Naive thymus-derived CD8-positive, alpha-beta T cell (primary cell): ENCODE measurements at regions not wholly inside any gene's neighbourhood (a gene's known extent, or its start where the extent isn't known, plus 50 kb on each side); places are given as distances from the start of the nearest gene placed in this dataset.
A peak's percentile ranks its signal among the peaks of the same experiment; 100 is the strongest.

Source experiments
- ATAC-seq, 2 donors: fragments of 150-1000 bp; cut with Tn5 transposase in 1 of 2; sonication (Bioruptor Pico), chemical (Tn5 transposase) in 1 of 2; 1 replicate in 1 of 2; 2 replicates in 1 of 2; pipeline ENCODE4 v1.10.0; 2021; ENCODE audit warnings: mild to moderate bottlenecking in 2 of 2, moderate library complexity in 2 of 2
- POLR2A ChIA-PET: fragments of 350-600 bp; sonication (Branson Sonifier 250); formaldehyde crosslinking; loops from one replicate; lab custom pipeline; 2021; ENCODE audit warnings: antibody characterized with exemption; lab: Charles Lee
- DNase-seq, 10 donors: peaks; one replicate each; pipeline versions ENCODE4 v3.0.0 to v3.0.0-alpha.2; 2020 to 2022
- H3K27ac Mint-ChIP-seq, 10 donors: one replicate each; pipeline ENCODE4 v1.8.0; 2020 to 2022; ENCODE audit warnings: mild to moderate bottlenecking in 10 of 10, mixed read lengths in 10 of 10, moderate library complexity in 4 of 10, inconsistent platforms in 1 of 10
- H3K27me3 Mint-ChIP-seq, 5 donors: one replicate each; pipeline ENCODE4 v1.8.0; 2021 to 2022; ENCODE audit warnings: mixed read lengths in 5 of 5
- H3K36me3 Mint-ChIP-seq, 3 donors: one replicate each; pipeline ENCODE4 v1.8.0; 2020 to 2022; ENCODE audit warnings: mixed read lengths in 3 of 3, mild to moderate bottlenecking in 2 of 3, inconsistent platforms in 1 of 3
- H3K4me1 Mint-ChIP-seq, 4 donors: one replicate each; pipeline ENCODE4 v1.8.0; 2021 to 2022; ENCODE audit warnings: mixed read lengths in 4 of 4
- H3K4me3 Mint-ChIP-seq, 10 donors: one replicate each; pipeline ENCODE4 v1.8.0; 2020 to 2022; ENCODE audit warnings: mild to moderate bottlenecking in 10 of 10, mixed read lengths in 10 of 10, moderate library complexity in 6 of 10, inconsistent platforms in 1 of 10
- H3K9me3 Mint-ChIP-seq, 9 donors: one replicate each; pipeline ENCODE4 v1.8.0; 2020 to 2022; ENCODE audit warnings: mixed read lengths in 9 of 9, mild to moderate bottlenecking in 3 of 9, inconsistent platforms in 1 of 9, moderate library complexity in 1 of 9

GRCh38 chr2:175450029-175450760 is 268.7 kb upstream of the ATP5MC3 start:
- no peak overlapping the region for H3K4me3 Mint-ChIP-seq
- peaks cover 3 to 12% (median 7%) of the 10 kb centered on the region in 5 donors for H3K27me3 Mint-ChIP-seq
- ATAC-seq (peak in 1 of 2 donors; percentile 18), DNase-seq (no peak)
- peak overlapping the region in 2 of 10 donors; percentile 14 to 82 for H3K27ac Mint-ChIP-seq
- no peaks in the 10 kb centered on the region for H3K9me3 Mint-ChIP-seq
- POLR2A ChIA-PET = no interaction called here
- peaks cover 0 to 13% (median 0%) of the 10 kb centered on the region in 4 donors for H3K4me1 Mint-ChIP-seq
- no peaks in the 10 kb centered on the region for H3K36me3 Mint-ChIP-seq

GRCh38 chr2:175449616-175450015 is 268.1 kb upstream of the ATP5MC3 start:
- H3K4me1 Mint-ChIP-seq = peaks cover 0 to 13% (median 0%) of the 10 kb centered on the region in 4 donors
- H3K36me3 Mint-ChIP-seq = no peaks in the 10 kb centered on the region
- DNase-seq (no peak), ATAC-seq (no peak)
- peak overlapping the region in 1 of 10 donors; percentile 18 for H3K27ac Mint-ChIP-seq
- peaks cover 3 to 12% (median 7%) of the 10 kb centered on the region in 5 donors for H3K27me3 Mint-ChIP-seq
- H3K9me3 Mint-ChIP-seq = no peaks in the 10 kb centered on the region
- H3K4me3 Mint-ChIP-seq = peak overlapping the region in 1 of 10 donors; percentile 6
- POLR2A ChIA-PET = no interaction called here

GRCh38 chr2:175446201-175446600 is 264.7 kb upstream of the ATP5MC3 start:
- peaks cover 0 to 11% (median 0%) of the 10 kb centered on the region in 4 donors for H3K4me1 Mint-ChIP-seq
- H3K27me3 Mint-ChIP-seq = peaks cover 3 to 21% (median 10%) of the 10 kb centered on the region in 5 donors
- no peak for DNase-seq
- H3K27ac Mint-ChIP-seq = no peak overlapping the region
- ATAC-seq = no peak
- H3K4me3 Mint-ChIP-seq = no peak overlapping the region
- H3K9me3 Mint-ChIP-seq = no peaks in the 10 kb centered on the region
- POLR2A ChIA-PET = interaction anchor here (0.6 kb wide), 1 partner anchor 341 kb away, joined by 3 read pairs; no protein-coding TSS in a partner anchor
- H3K36me3 Mint-ChIP-seq = no peaks in the 10 kb centered on the region

GRCh38 chr2:175445281-175445680 is 263.8 kb upstream of the ATP5MC3 start:
- POLR2A ChIA-PET = no interaction called here
- Mint-ChIP-seq H3K36me3 (no peaks in the 10 kb centered on the region), H3K9me3 (no peaks in the 10 kb centered on the region), H3K27ac (no peak overlapping the region), H3K27me3 (peaks cover 3 to 21% (median 10%) of the 10 kb centered on the region in 5 donors), H3K4me3 (no peak overlapping the region), H3K4me1 (peaks cover 0 to 5% (median 0%) of the 10 kb centered on the region in 4 donors)
- ATAC-seq = no peak
- DNase-seq = no peak

- H3K4me1 Mint-ChIP-seq = no peaks in the 10 kb centered on the region
- ATAC-seq = no peak
- no peak overlapping the region for H3K4me3 Mint-ChIP-seq
- POLR2A ChIA-PET = no interaction called here
- H3K36me3 Mint-ChIP-seq = no peaks in the 10 kb centered on the region
- no peaks in the 10 kb centered on the region for H3K9me3 Mint-ChIP-seq
- H3K27me3 Mint-ChIP-seq = peaks cover 2 to 13% (median 9%) of the 10 kb centered on the region in 5 donors
- peak overlapping the region in 1 of 10 donors; percentile 41 for H3K27ac Mint-ChIP-seq
- DNase-seq = no peak
These were observed 260.9 kb upstream of the ATP5MC3 start for GRCh38 chr2:175442441-175442840.

GRCh38 chr2:175441181-175441761 is 259.8 kb upstream of the ATP5MC3 start:
- no peaks in the 10 kb centered on the region for H3K36me3 Mint-ChIP-seq

GRCh38 chr2:175439416-175439815 is 257.9 kb upstream of the ATP5MC3 start:
- no peaks in the 10 kb centered on the region for H3K9me3 Mint-ChIP-seq
- H3K4me3 Mint-ChIP-seq = no peak overlapping the region
- POLR2A ChIA-PET = no interaction called here
- no peak overlapping the region for H3K27ac Mint-ChIP-seq
- no peaks in the 10 kb centered on the region for H3K4me1 Mint-ChIP-seq
- H3K36me3 Mint-ChIP-seq = no peaks in the 10 kb centered on the region
- peaks cover 2 to 12% (median 9%) of the 10 kb centered on the region in 5 donors for H3K27me3 Mint-ChIP-seq
- DNase-seq = no peak
- no peak for ATAC-seq

More at GRCh38 chr2:175441181-175441761, 259.8 kb upstream of the ATP5MC3 start:
- H3K4me3 Mint-ChIP-seq = no peak overlapping the region
- no peak for ATAC-seq
- H3K27me3 Mint-ChIP-seq = peaks cover 2 to 12% (median 9%) of the 10 kb centered on the region in 5 donors
- no peaks in the 10 kb centered on the region for H3K9me3 Mint-ChIP-seq
- no peak overlapping the region for H3K27ac Mint-ChIP-seq
- DNase-seq = no peak
- POLR2A ChIA-PET = no interaction called here
- H3K4me1 Mint-ChIP-seq = no peaks in the 10 kb centered on the region

GRCh38 chr2:175437167-175437566 is 255.7 kb upstream of the ATP5MC3 start:
- Mint-ChIP-seq H3K27me3 (peaks cover 2 to 7% (median 3%) of the 10 kb centered on the region in 5 donors), H3K4me3 (no peak overlapping the region)
- POLR2A ChIA-PET = no interaction called here

GRCh38 chr2:175436076-175436475 is 254.6 kb upstream of the ATP5MC3 start:
- DNase-seq (no peak), ATAC-seq (no peak)
- peaks cover 0 to 5% (median 2%) of the 10 kb centered on the region in 5 donors for H3K27me3 Mint-ChIP-seq
- no peaks in the 10 kb centered on the region for H3K9me3 Mint-ChIP-seq
- no peak overlapping the region for H3K4me3 Mint-ChIP-seq
- H3K4me1 Mint-ChIP-seq = no peaks in the 10 kb centered on the region
- H3K27ac Mint-ChIP-seq = no peak overlapping the region
- H3K36me3 Mint-ChIP-seq = no peaks in the 10 kb centered on the region
- POLR2A ChIA-PET = no interaction called here

More at GRCh38 chr2:175437167-175437566, 255.7 kb upstream of the ATP5MC3 start:
- DNase-seq (no peak), ATAC-seq (no peak)
- Mint-ChIP-seq H3K4me1 (no peaks in the 10 kb centered on the region), H3K36me3 (no peaks in the 10 kb centered on the region), H3K9me3 (no peaks in the 10 kb centered on the region), H3K27ac (no peak overlapping the region)

GRCh38 chr2:175435012-175435411 is 253.5 kb upstream of the ATP5MC3 start:
- H3K9me3 Mint-ChIP-seq = peaks cover 0 to under 1% (median 0%) of the 10 kb centered on the region in 9 donors
- DNase-seq (no peak), ATAC-seq (no peak)
- H3K36me3 Mint-ChIP-seq = no peaks in the 10 kb centered on the region
- H3K27ac Mint-ChIP-seq = no peak overlapping the region
- POLR2A ChIA-PET = no interaction called here
- H3K4me3 Mint-ChIP-seq = no peak overlapping the region
- H3K4me1 Mint-ChIP-seq = no peaks in the 10 kb centered on the region
- peaks cover 0 to 5% (median 0%) of the 10 kb centered on the region in 5 donors for H3K27me3 Mint-ChIP-seq

GRCh38 chr2:175432793-175433192 is 251.3 kb upstream of the ATP5MC3 start:
- POLR2A ChIA-PET = no interaction called here
- Mint-ChIP-seq H3K9me3 (peaks cover 0 to 16% (median 7%) of the 10 kb centered on the region in 9 donors), H3K4me3 (no peak overlapping the region), H3K27ac (no peak overlapping the region), H3K27me3 (peaks cover 0 to 3% (median 0%) of the 10 kb centered on the region in 5 donors), H3K4me1 (no peaks in the 10 kb centered on the region), H3K36me3 (no peaks in the 10 kb centered on the region)
- ATAC-seq (no peak), DNase-seq (no peak)

- DNase-seq = no peak
- H3K9me3 Mint-ChIP-seq = peaks cover 0 to 16% (median 7%) of the 10 kb centered on the region in 9 donors
- no peak for ATAC-seq
- peaks cover 0 to 3% (median 0%) of the 10 kb centered on the region in 5 donors for H3K27me3 Mint-ChIP-seq
- H3K4me3 Mint-ChIP-seq = no peak overlapping the region
- POLR2A ChIA-PET = no interaction called here
- H3K27ac Mint-ChIP-seq = no peak overlapping the region
- H3K4me1 Mint-ChIP-seq = no peaks in the 10 kb centered on the region
- H3K36me3 Mint-ChIP-seq = no peaks in the 10 kb centered on the region
These were observed 250.5 kb upstream of the ATP5MC3 start for GRCh38 chr2:175432021-175432420.
